HG03469 (cell line): ENCODE measurements at regions not wholly inside any gene's neighbourhood (a gene's known extent, or its start where the extent isn't known, plus 50 kb on each side); places are given as distances from the start of the nearest gene placed in this dataset.
"Not testable (repeated sequence)": the region's sequence is repeated elsewhere in the genome, so short reads cannot be mapped to it uniquely, and the experiment has no call there.

Experiments
- ATAC-seq: cut with Tn5 transposase; IDR thresholded peaks from one replicate; pipeline ENCODE4 v1.9.1; 2021; ENCODE audit warnings: mild to moderate bottlenecking, moderate library complexity, moderate number of reproducible peaks; ENCODE audit not compliant: unreplicated experiment

- ATAC-seq: not testable (repeated sequence)
Observed at GRCh38 chr3:125790312-125790711, 178.7 kb upstream of the ROPN1B start.

GRCh38 chr3:125791021-125791420 lies 178.0 kb upstream of the ROPN1B start:
- not testable (repeated sequence) for ATAC-seq

- ATAC-seq: not testable (repeated sequence)
Observed at GRCh38 chr3:125810010-125810409, 159.0 kb upstream of the ROPN1B start.

- ATAC-seq: not testable (repeated sequence)
Observed at GRCh38 chr3:125822175-125822574, 146.8 kb upstream of the ROPN1B start.

GRCh38 chr3:125831005-125831750 lies 137.8 kb upstream of the ROPN1B start:
- ATAC-seq: not testable (repeated sequence)

- ATAC-seq: not testable (repeated sequence)
Observed at GRCh38 chr3:125835562-125835961, 133.4 kb upstream of the ROPN1B start.

GRCh38 chr3:125836011-125836551 lies 132.9 kb upstream of the ROPN1B start:
- not testable (repeated sequence) for ATAC-seq

GRCh38 chr3:125836786-125837185 lies 132.2 kb upstream of the ROPN1B start:
- ATAC-seq: not testable (repeated sequence)

- ATAC-seq: not testable (repeated sequence)
Observed at GRCh38 chr3:125838857-125839256, 130.1 kb upstream of the ROPN1B start.

- ATAC-seq: not testable (repeated sequence)
Observed at GRCh38 chr3:125840465-125840864, 128.5 kb upstream of the ROPN1B start.

GRCh38 chr3:125847966-125848365 lies 121.0 kb upstream of the ROPN1B start:
- ATAC-seq: not testable (repeated sequence)

GRCh38 chr3:125855006-125855405 lies 114.0 kb upstream of the ROPN1B start:
- not testable (repeated sequence) for ATAC-seq

- not testable (repeated sequence) for ATAC-seq
Observed at GRCh38 chr3:125860547-125860946, 108.4 kb upstream of the ROPN1B start.

GRCh38 chr3:125862841-125863254 lies 106.1 kb upstream of the ROPN1B start:
- ATAC-seq: not testable (repeated sequence)

GRCh38 chr3:125864532-125864931 lies 104.4 kb upstream of the ROPN1B start:
- ATAC-seq: not testable (repeated sequence)

GRCh38 chr3:125886006-125886405 lies 83.0 kb upstream of the ROPN1B start:
- ATAC-seq: not testable (repeated sequence)

- not testable (repeated sequence) for ATAC-seq
Observed at GRCh38 chr3:125899181-125899580, 69.8 kb upstream of the ROPN1B start.

GRCh38 chr3:125901473-125901872 lies 67.5 kb upstream of the ROPN1B start:
- not testable (repeated sequence) for ATAC-seq

GRCh38 chr3:125903780-125904455 lies 65.1 kb upstream of the ROPN1B start:
- not testable (repeated sequence) for ATAC-seq

- not testable (repeated sequence) for ATAC-seq
Observed at GRCh38 chr3:125907279-125907678, 61.7 kb upstream of the ROPN1B start.

- not testable (repeated sequence) for ATAC-seq
Observed at GRCh38 chr3:125910851-125911250, 58.1 kb upstream of the ROPN1B start.
